ENCODE measurements at regions not wholly inside any gene's neighbourhood (a gene's known extent, or its start where the extent isn't known, plus 50 kb on each side); places are given as distances from the start of the nearest gene placed in this dataset.

GRCh38 chr4:124806403-124806802 lies 93.9 kb upstream of the ANKRD50 start:
- TF ChIP-seq CTCF (IDR thresholded peaks at IDR 0.05; ENCODE audit: low read depth, low read length), result no peak
- no peak overlapping the region for H3K4me3 ChIP-seq (ENCODE audit: low read depth, low read length)

- TF ChIP-seq CTCF (IDR thresholded peaks at IDR 0.05; ENCODE audit: low read depth, low read length), result no peak
- H3K4me3 ChIP-seq (ENCODE audit: low read depth, low read length), result no peak overlapping the region
Observed at GRCh38 chr4:124804584-124804983, 92.1 kb upstream of the ANKRD50 start.

GRCh38 chr4:124804041-124804440 lies 91.5 kb upstream of the ANKRD50 start:
- no peak overlapping the region for H3K4me3 ChIP-seq (ENCODE audit: low read depth, low read length)
- no peak for TF ChIP-seq CTCF (IDR thresholded peaks at IDR 0.05; ENCODE audit: low read depth, low read length)

- no peak overlapping the region for H3K4me3 ChIP-seq (ENCODE audit: low read depth, low read length)
- no peak for TF ChIP-seq CTCF (IDR thresholded peaks at IDR 0.05; ENCODE audit: low read depth, low read length)
Observed at GRCh38 chr4:124803641-124804040, 91.1 kb upstream of the ANKRD50 start.

- H3K4me3 ChIP-seq (ENCODE audit: low read depth, low read length), result no peak overlapping the region
- TF ChIP-seq CTCF (IDR thresholded peaks at IDR 0.05; ENCODE audit: low read depth, low read length), result no peak
Observed at GRCh38 chr4:124803026-124803425, 90.5 kb upstream of the ANKRD50 start.

- TF ChIP-seq CTCF (IDR thresholded peaks at IDR 0.05; ENCODE audit: low read depth, low read length), result no peak
- no peak overlapping the region for H3K4me3 ChIP-seq (ENCODE audit: low read depth, low read length)
Observed at GRCh38 chr4:124797223-124797622, 84.7 kb upstream of the ANKRD50 start.

GRCh38 chr4:124790471-124790870 lies 77.9 kb upstream of the ANKRD50 start:
- H3K4me3 ChIP-seq (ENCODE audit: low read depth, low read length), result no peak overlapping the region
- TF ChIP-seq CTCF (IDR thresholded peaks at IDR 0.05; ENCODE audit: low read depth, low read length), result no peak

Data from WI38 (cell line).